ENCODE measurements at regions not wholly inside any gene's neighbourhood (a gene's known extent, or its start where the extent isn't known, plus 50 kb on each side); places are given as distances from the start of the nearest gene placed in this dataset.

DNA sequence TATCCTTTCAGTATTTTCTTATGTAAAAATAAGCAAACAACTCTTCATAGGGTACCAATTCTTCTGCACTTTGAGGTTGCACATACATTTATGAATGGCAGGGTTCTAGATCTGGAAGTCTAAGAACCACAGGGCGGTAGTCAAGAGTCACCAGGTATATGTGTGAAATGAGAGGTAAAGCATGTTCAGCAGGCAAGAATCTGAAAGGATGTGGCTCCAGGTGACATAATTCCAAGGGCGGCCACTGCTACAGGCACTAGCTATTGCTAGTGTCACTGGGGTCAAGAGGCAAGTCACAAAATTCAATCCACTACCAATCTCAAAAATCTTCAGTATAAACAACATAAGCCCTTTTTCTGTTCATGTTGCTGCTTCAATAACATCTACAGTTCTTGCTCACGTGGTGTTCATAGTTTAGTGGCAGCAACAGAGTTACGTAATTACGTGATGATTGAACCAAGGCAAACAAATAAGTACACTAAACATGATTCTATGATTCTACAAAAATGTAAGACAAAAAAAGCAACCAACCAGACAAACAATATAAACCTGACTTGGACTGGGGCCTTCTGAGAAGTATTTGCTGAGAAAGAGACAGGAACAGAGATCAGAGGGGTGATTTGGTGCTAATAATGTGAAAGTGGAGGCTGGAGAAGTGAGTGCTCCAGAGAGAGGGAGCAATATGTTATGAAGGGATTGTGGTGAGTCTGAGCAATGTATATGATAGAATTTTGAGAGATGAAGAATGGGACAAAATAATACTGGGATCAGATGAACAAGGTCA is 101.7 kb downstream of the NAA11 start:
- H3K27me3 ChIP-seq (ENCODE audit: control insufficient read depth, insufficient read depth, low read length) = no peaks in the 10 kb centered on the region
- no CpG with 5 or more reads among the region's 5 CpGs for WGBS (ENCODE audit: insufficient coverage, low lambda C conversion rate)
- no peaks in the 10 kb centered on the region for H3K4me1 ChIP-seq (ENCODE audit: control insufficient read depth, insufficient read depth, low read length)
- no peaks in the 10 kb centered on the region for H3K9me3 ChIP-seq (ENCODE audit: control insufficient read depth, low read depth, low read length)
- no peak overlapping the region for H3K4me3 ChIP-seq (ENCODE audit: low read length)
- DNase-seq = no peak
- no peaks in the 10 kb centered on the region for H3K36me3 ChIP-seq (ENCODE audit: control insufficient read depth, insufficient read depth, low read length)
- H3K27ac ChIP-seq (ENCODE audit: low read length) = no peak overlapping the region

DNA sequence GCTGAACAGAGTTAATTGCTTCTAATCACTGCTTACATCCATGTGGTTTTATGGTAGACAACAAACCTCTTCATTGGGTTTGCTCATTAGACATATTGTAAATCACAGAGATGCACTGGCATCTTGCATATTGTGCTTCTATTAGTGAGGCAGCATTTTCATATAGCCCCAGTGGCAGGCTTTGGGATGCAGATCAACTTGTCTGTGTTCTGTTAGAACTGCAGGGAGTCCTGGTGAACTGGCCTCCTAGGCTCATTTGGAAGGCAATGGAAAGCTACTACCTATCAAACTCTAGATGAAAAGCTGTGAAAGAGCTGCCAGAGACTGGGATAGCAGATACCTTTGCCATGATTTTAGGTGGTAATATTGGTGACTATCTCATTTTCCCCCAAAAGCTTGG is 108.8 kb downstream of the NAA11 start:
- Histone ChIP-seq H3K27ac (ENCODE audit: low read length) (no peak overlapping the region), H3K36me3 (ENCODE audit: control insufficient read depth, insufficient read depth, low read length) (no peaks in the 10 kb centered on the region), H3K27me3 (ENCODE audit: control insufficient read depth, insufficient read depth, low read length) (no peaks in the 10 kb centered on the region), H3K9me3 (ENCODE audit: control insufficient read depth, low read depth, low read length) (no peaks in the 10 kb centered on the region), H3K4me1 (ENCODE audit: control insufficient read depth, insufficient read depth, low read length) (no peaks in the 10 kb centered on the region), H3K4me3 (ENCODE audit: low read length) (no peak overlapping the region)
- DNase-seq = no peak

GRCh38 chr4:79213702-79214101 is 112.2 kb downstream of the NAA11 start:
- H3K27me3 ChIP-seq (ENCODE audit: control insufficient read depth, insufficient read depth, low read length) = no peaks in the 10 kb centered on the region
- no peak overlapping the region for H3K4me3 ChIP-seq (ENCODE audit: low read length)
- H3K36me3 ChIP-seq (ENCODE audit: control insufficient read depth, insufficient read depth, low read length) = no peaks in the 10 kb centered on the region
- no peaks in the 10 kb centered on the region for H3K9me3 ChIP-seq (ENCODE audit: control insufficient read depth, low read depth, low read length)
- DNase-seq = no peak
- H3K4me1 ChIP-seq (ENCODE audit: control insufficient read depth, insufficient read depth, low read length) = peaks cover 9% of the 10 kb centered on the region
- H3K27ac ChIP-seq (ENCODE audit: low read length) = no peak overlapping the region

DNA sequence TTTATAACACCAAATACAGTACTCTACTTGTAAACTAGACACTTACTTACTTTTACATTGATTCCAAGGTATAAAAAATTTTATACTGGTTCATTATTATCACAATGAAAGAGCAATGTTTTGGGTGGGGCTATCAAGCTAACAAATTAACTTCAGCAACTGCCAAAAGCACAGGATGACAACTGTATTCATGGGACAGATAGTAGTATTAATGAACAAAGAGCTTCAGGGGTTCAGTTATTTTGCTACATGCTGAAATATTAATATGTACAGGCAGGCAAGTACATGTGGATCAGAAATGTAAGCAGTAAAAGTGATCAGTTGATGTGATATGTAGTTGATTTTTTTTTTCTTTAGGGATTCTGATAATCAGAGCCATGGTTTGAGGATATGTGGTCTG is 112.9 kb downstream of the NAA11 start:
- Histone ChIP-seq H3K36me3 (ENCODE audit: control insufficient read depth, insufficient read depth, low read length) (no peaks in the 10 kb centered on the region), H3K4me3 (ENCODE audit: low read length) (no peak overlapping the region), H3K9me3 (ENCODE audit: control insufficient read depth, low read depth, low read length) (no peaks in the 10 kb centered on the region), H3K27me3 (ENCODE audit: control insufficient read depth, insufficient read depth, low read length) (no peaks in the 10 kb centered on the region), H3K4me1 (ENCODE audit: control insufficient read depth, insufficient read depth, low read length) (peaks cover 9% of the 10 kb centered on the region), H3K27ac (ENCODE audit: low read length) (no peak overlapping the region)
- no peak for DNase-seq

DNA sequence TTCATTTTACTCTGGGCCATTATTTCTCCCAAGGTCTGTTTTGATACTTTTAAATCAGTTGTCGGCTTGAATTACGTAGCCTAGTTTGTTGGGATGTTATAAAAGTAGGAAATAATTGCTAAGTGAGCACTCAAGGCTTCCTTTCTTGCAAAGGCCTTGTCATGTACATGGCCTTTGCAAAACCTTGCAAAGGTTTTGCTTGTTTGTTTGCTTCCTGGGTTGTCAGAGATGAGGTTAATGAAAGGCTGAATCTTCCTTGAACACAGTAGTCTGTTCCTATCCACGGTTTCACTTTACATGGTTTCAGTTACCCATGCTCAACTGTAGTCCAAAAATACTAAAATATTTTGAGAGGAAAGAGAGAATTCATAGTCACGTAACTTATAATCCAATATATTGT is 113.5 kb downstream of the NAA11 start:
- H3K27me3 ChIP-seq (ENCODE audit: control insufficient read depth, insufficient read depth, low read length) = no peaks in the 10 kb centered on the region
- H3K4me1 ChIP-seq (ENCODE audit: control insufficient read depth, insufficient read depth, low read length) = peaks cover 9% of the 10 kb centered on the region
- no peaks in the 10 kb centered on the region for H3K36me3 ChIP-seq (ENCODE audit: control insufficient read depth, insufficient read depth, low read length)
- H3K9me3 ChIP-seq (ENCODE audit: control insufficient read depth, low read depth, low read length) = no peaks in the 10 kb centered on the region
- no peak overlapping the region for H3K27ac ChIP-seq (ENCODE audit: low read length)
- 100% methylated on average over 2 of the region's 4 CpGs for WGBS (ENCODE audit: insufficient coverage, low lambda C conversion rate)
- H3K4me3 ChIP-seq (ENCODE audit: low read length) = no peak overlapping the region
- no peak for DNase-seq

- no peak for DNase-seq
- Histone ChIP-seq H3K36me3 (ENCODE audit: control insufficient read depth, insufficient read depth, low read length) (no peaks in the 10 kb centered on the region), H3K9me3 (ENCODE audit: control insufficient read depth, low read depth, low read length) (no peaks in the 10 kb centered on the region), H3K27me3 (ENCODE audit: control insufficient read depth, insufficient read depth, low read length) (no peaks in the 10 kb centered on the region), H3K4me1 (ENCODE audit: control insufficient read depth, insufficient read depth, low read length) (peaks cover 9% of the 10 kb centered on the region), H3K27ac (ENCODE audit: low read length) (no peak overlapping the region), H3K4me3 (ENCODE audit: low read length) (no peak overlapping the region)
- no CpG with 5 or more reads among the region's 3 CpGs for WGBS (ENCODE audit: insufficient coverage, low lambda C conversion rate)
These were observed 114.4 kb downstream of the NAA11 start for GRCh38 chr4:79211490-79211889.

- DNase-seq = no peak
- Histone ChIP-seq H3K36me3 (ENCODE audit: control insufficient read depth, insufficient read depth, low read length) (no peaks in the 10 kb centered on the region), H3K4me3 (ENCODE audit: low read length) (no peak overlapping the region), H3K27me3 (ENCODE audit: control insufficient read depth, insufficient read depth, low read length) (no peaks in the 10 kb centered on the region), H3K27ac (ENCODE audit: low read length) (peak overlapping the region; percentile 35), H3K4me1 (ENCODE audit: control insufficient read depth, insufficient read depth, low read length) (peaks cover 9% of the 10 kb centered on the region), H3K9me3 (ENCODE audit: control insufficient read depth, low read depth, low read length) (no peaks in the 10 kb centered on the region)
- 100% methylated on average over 4 of the region's 7 CpGs for WGBS (ENCODE audit: insufficient coverage, low lambda C conversion rate)
These were observed 115.2 kb downstream of the NAA11 start for GRCh38 chr4:79210636-79211049.

GRCh38 chr4:79209822-79210635 is 115.8 kb downstream of the NAA11 start:
- H3K9me3 ChIP-seq (ENCODE audit: control insufficient read depth, low read depth, low read length) = no peaks in the 10 kb centered on the region
- H3K4me1 ChIP-seq (ENCODE audit: control insufficient read depth, insufficient read depth, low read length) = peaks cover 9% of the 10 kb centered on the region
- H3K4me3 ChIP-seq (ENCODE audit: low read length) = no peak overlapping the region
- H3K36me3 ChIP-seq (ENCODE audit: control insufficient read depth, insufficient read depth, low read length) = no peaks in the 10 kb centered on the region
- WGBS (ENCODE audit: insufficient coverage, low lambda C conversion rate) = no CpG with 5 or more reads among the region's 14 CpGs
- H3K27ac ChIP-seq (ENCODE audit: low read length) = peak overlapping the region; percentile 52
- peak; percentile 80 to 89 for DNase-seq
- H3K27me3 ChIP-seq (ENCODE audit: control insufficient read depth, insufficient read depth, low read length) = no peaks in the 10 kb centered on the region

GRCh38 chr4:79209081-79209480 is 116.8 kb downstream of the NAA11 start:
- no peak overlapping the region for H3K4me3 ChIP-seq (ENCODE audit: low read length)
- H3K36me3 ChIP-seq (ENCODE audit: control insufficient read depth, insufficient read depth, low read length) = no peaks in the 10 kb centered on the region
- no peaks in the 10 kb centered on the region for H3K27me3 ChIP-seq (ENCODE audit: control insufficient read depth, insufficient read depth, low read length)
- no peak for DNase-seq
- H3K27ac ChIP-seq (ENCODE audit: low read length) = no peak overlapping the region
- H3K9me3 ChIP-seq (ENCODE audit: control insufficient read depth, low read depth, low read length) = no peaks in the 10 kb centered on the region
- peaks cover 9% of the 10 kb centered on the region for H3K4me1 ChIP-seq (ENCODE audit: control insufficient read depth, insufficient read depth, low read length)
- 80% methylated on average over 1 of the region's 3 CpGs for WGBS (ENCODE audit: insufficient coverage, low lambda C conversion rate)

- no peak for DNase-seq
- H3K36me3 ChIP-seq (ENCODE audit: control insufficient read depth, insufficient read depth, low read length) = no peaks in the 10 kb centered on the region
- H3K27me3 ChIP-seq (ENCODE audit: control insufficient read depth, insufficient read depth, low read length) = no peaks in the 10 kb centered on the region
- no peaks in the 10 kb centered on the region for H3K9me3 ChIP-seq (ENCODE audit: control insufficient read depth, low read depth, low read length)
- no peak overlapping the region for H3K27ac ChIP-seq (ENCODE audit: low read length)
- peaks cover 9% of the 10 kb centered on the region for H3K4me1 ChIP-seq (ENCODE audit: control insufficient read depth, insufficient read depth, low read length)
- no peak overlapping the region for H3K4me3 ChIP-seq (ENCODE audit: low read length)
These were observed 118.6 kb downstream of the NAA11 start for GRCh38 chr4:79207281-79207680.

- no peaks in the 10 kb centered on the region for H3K9me3 ChIP-seq (ENCODE audit: control insufficient read depth, low read depth, low read length)
- no peaks in the 10 kb centered on the region for H3K27me3 ChIP-seq (ENCODE audit: control insufficient read depth, insufficient read depth, low read length)
- no peak overlapping the region for H3K4me3 ChIP-seq (ENCODE audit: low read length)
- WGBS (ENCODE audit: insufficient coverage, low lambda C conversion rate) = 100% methylated on average over 1 of the region's 4 CpGs
- no peaks in the 10 kb centered on the region for H3K36me3 ChIP-seq (ENCODE audit: control insufficient read depth, insufficient read depth, low read length)
- no peak overlapping the region for H3K27ac ChIP-seq (ENCODE audit: low read length)
- DNase-seq = no peak
- peaks cover 9% of the 10 kb centered on the region for H3K4me1 ChIP-seq (ENCODE audit: control insufficient read depth, insufficient read depth, low read length)
These were observed 119.2 kb downstream of the NAA11 start for GRCh38 chr4:79206660-79207059.

All from large intestine (tissue), 3 donors.